Kidney (tissue), 13 donors: ENCODE measurements at regions not wholly inside any gene's neighbourhood (a gene's known extent, or its start where the extent isn't known, plus 50 kb on each side); places are given as distances from the start of the nearest gene placed in this dataset.

Experiments
- DNase-seq, 5 donors: peaks; one replicate each; pipeline ENCODE4 v3.0.0-alpha.2; 2013 to 2020
- FAIRE-seq: peaks from 2 replicates; lab custom pipeline; 2012; peaks lifted over from hg19 to GRCh38; lab: Jason Lieb, UNC
- H3K27ac ChIP-seq, 2 donors: one replicate each; pipeline ENCODE4 v1.7.0; 2013; ENCODE audit warnings: low read depth in 2 of 2, low read length in 2 of 2, inconsistent platforms in 1 of 2
- H3K27me3 ChIP-seq: one replicate; pipeline ENCODE4 v1.7.1; 2013; ENCODE audit warnings: low read length, inconsistent platforms; ENCODE audit not compliant: control insufficient read depth, insufficient read depth
- H3K36me3 ChIP-seq, 3 donors: one replicate each; pipeline versions ENCODE4 v1.7.0 to v1.7.1; 2013; ENCODE audit warnings: low read length in 3 of 3, control low read depth in 1 of 3, inconsistent platforms in 1 of 3; ENCODE audit not compliant: insufficient read depth in 3 of 3, control insufficient read depth in 2 of 3
- H3K4me1 ChIP-seq, 3 donors: one replicate each; pipeline versions ENCODE4 v1.7.0 to v1.7.1; 2013; ENCODE audit warnings: low read length in 3 of 3, inconsistent platforms in 1 of 3, low read depth in 1 of 3; ENCODE audit not compliant: control insufficient read depth in 2 of 3, insufficient read depth in 2 of 3
- H3K4me3 ChIP-seq, 3 donors: one replicate each; pipeline versions ENCODE4 v1.7.0 to v1.8.1; 2013; ENCODE audit warnings: low read length in 3 of 3, control low read depth in 1 of 3, inconsistent platforms in 1 of 3
- H3K9ac ChIP-seq, 3 donors: one replicate each; pipeline versions ENCODE4 v1.7.0 to v1.7.1; 2013; ENCODE audit warnings: low read length in 3 of 3, control low read depth in 1 of 3, inconsistent platforms in 1 of 3
- H3K9me3 ChIP-seq, 3 donors: one replicate each; pipeline versions ENCODE4 v1.7.0 to v1.7.1; 2013; ENCODE audit warnings: low read length in 3 of 3, control low read depth in 1 of 3, inconsistent platforms in 1 of 3; ENCODE audit not compliant: control insufficient read depth in 2 of 3, insufficient read depth in 1 of 3
- CTCF ChIP-seq: IDR thresholded peaks from 3 replicates; pipeline ENCODE4 v1.5.1; 2012; ENCODE audit warnings: mild to moderate bottlenecking, moderate library complexity, borderline replicate concordance; ENCODE audit not compliant: insufficient read depth; ENCODE audit errors: extremely low read depth
- intact Hi-C: fragments of 100-400 bp; cut with DNase I; formaldehyde crosslinking; loops from one replicate; pipeline ENCODE4 v1.11.1; 2022
- donor health status: control.
- donor health status: control.
- donor health status: control.
- donor health status: control.
- donor health status: control.
- donor health status: DM: yes; HTN: yes; CAD: no.
- donor health status: Normal renal cell carcinoma (clear cell type).

DNA sequence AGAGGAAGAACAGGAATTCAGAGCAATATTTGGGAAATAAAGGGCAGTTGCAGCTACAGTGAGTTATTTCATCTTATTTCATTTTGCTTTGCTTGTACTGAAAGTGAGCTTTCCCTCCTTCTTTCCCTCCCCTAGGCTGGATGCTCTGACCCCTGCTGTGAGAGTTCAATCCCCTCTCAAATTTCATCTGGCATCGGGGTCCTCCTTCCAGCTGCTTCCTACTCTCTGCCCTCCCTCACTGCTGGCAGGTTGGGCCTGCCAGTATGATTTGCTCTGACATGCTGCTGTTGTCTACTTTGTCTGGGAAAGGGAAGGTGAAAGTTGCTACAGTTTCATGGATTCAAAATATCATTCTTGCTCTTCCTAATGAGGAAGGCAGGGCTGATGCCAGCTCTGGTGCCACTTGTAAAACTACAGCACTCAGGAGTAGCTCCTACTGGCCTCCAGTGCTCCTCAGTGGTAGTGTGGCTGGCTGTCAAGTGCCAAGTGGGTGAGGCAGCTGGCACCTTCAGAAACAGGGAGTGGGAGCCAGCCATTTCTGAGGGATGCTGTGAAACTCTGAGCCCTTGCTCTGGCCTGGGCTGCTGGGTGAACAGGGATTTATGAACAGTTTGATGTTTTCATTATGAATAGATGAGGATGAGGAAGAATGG lies 408.6 kb downstream of the HAPSTR1 start:
- FAIRE-seq, result no peak
- no peak for TF ChIP-seq CTCF

DNA sequence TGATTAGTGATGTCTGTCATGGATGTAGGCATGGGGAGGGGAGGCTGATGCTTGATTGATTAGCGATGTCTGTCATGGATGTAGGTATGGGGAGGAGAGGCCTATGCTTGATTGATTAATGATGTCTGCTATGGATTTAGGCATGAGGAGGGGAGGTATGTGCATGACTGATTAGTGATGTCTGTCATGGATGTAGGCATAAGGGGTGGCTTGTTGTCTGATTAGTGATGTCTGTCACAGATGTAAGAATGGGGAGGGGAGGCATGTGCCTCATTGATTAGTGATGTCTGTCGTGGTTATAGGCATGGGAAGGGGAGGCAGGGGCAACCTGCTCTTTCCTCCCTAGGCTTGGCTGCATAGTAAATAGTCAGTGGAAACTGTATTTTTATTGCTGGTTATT lies 409.4 kb downstream of the HAPSTR1 start:
- Histone ChIP-seq H3K4me1 (no peaks in the 10 kb centered on the region), H3K27me3 (no peaks in the 10 kb centered on the region), H3K9ac (no peak overlapping the region), H3K36me3 (no peaks in the 10 kb centered on the region), H3K4me3 (no peak overlapping the region), H3K27ac (no peak overlapping the region), H3K9me3 (peaks cover 0 to 3% (median 0%) of the 10 kb centered on the region in 3 donors)
- DNase-seq, result no peak
- FAIRE-seq, result no peak
- no peak for TF ChIP-seq CTCF
- intact Hi-C loops, result no loop called here

More for the DNA sequence above, 408.6 kb downstream of the HAPSTR1 start:
- H3K4me3 ChIP-seq, result no peak overlapping the region
- H3K4me1 ChIP-seq, result no peaks in the 10 kb centered on the region
- H3K9me3 ChIP-seq, result peaks cover 0 to 3% (median 0%) of the 10 kb centered on the region in 3 donors
- intact Hi-C loops, result no loop called here
- no peaks in the 10 kb centered on the region for H3K36me3 ChIP-seq
- no peaks in the 10 kb centered on the region for H3K27me3 ChIP-seq
- DNase-seq, result peak in 4 of 5 donors; percentile 67 to 89 (median 78)
- no peak overlapping the region for H3K9ac ChIP-seq
- H3K27ac ChIP-seq, result no peak overlapping the region

DNA sequence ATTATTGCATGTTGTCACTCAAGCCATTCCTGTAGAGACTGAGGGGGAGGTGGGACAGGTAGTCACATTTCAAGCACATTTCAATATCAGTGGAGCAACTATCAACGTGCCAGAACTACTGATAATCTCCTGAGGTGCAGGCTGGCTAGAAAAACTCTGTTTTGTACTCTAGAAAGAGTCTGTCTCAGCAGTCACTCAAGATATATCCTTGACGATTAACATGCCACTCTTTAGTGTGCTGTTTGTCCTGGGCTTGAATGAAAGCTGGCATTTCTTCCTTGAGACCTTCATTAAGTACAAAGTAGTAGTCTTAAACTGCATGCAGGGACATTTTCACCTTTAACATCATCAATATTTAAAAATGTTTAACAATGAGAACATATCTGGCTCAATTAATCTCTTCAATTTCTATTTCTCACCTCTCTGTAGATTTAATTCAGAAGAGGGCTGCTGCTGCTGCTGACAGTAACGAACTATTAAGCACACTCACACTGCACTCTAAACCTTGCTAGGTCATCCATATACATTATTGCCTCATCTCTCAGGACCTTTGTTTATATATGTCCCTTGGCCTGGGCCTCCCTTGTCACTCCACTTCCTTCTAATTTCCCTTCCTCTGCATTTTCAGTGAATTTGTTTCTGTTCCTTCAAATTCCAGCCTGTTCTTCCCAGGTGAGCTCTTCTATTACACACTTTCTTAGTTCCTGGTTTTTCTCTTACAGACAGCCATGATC lies 412.0 kb downstream of the HAPSTR1 start:
- H3K36me3 ChIP-seq, result no peaks in the 10 kb centered on the region
- H3K4me3 ChIP-seq, result no peak overlapping the region
- no peak for TF ChIP-seq CTCF
- peaks cover 0 to 3% (median 0%) of the 10 kb centered on the region in 3 donors for H3K9me3 ChIP-seq
- no peaks in the 10 kb centered on the region for H3K27me3 ChIP-seq
- intact Hi-C loops, result no loop called here
- no peak overlapping the region for H3K9ac ChIP-seq
- DNase-seq (peak in 1 of 5 donors; percentile 30), FAIRE-seq (no peak)
- H3K4me1 ChIP-seq, result no peaks in the 10 kb centered on the region
- H3K27ac ChIP-seq, result no peak overlapping the region
